Thoracic aorta (tissue), 2 donors: ENCODE measurements at regions not wholly inside any gene's neighbourhood (a gene's known extent, or its start where the extent isn't known, plus 50 kb on each side); places are given as distances from the start of the nearest gene placed in this dataset.

Experiments
- ATAC-seq: fragments of 150-250 bp; one replicate; pipeline ENCODE4 v1.8.0; 2017; ENCODE audit warnings: low read depth; ENCODE audit not compliant: insufficient number of reproducible peaks, low FRiP score
- DNase-seq: peaks from one replicate; pipeline ENCODE4 v3.0.0-alpha.2; 2020; ENCODE audit warnings: low spot score
- H3K27ac ChIP-seq, 2 donors: fragments of 200-600 bp; sonication (generic); 1 replicate in 1 of 2; 2 replicates in 1 of 2; pipeline ENCODE4 v1.5.1; 2016; ENCODE audit warnings: mild to moderate bottlenecking in 2 of 2, moderate library complexity in 2 of 2
- H3K27me3 ChIP-seq: fragments of 200-600 bp; sonication (generic); replicated peaks from 2 replicates; pipeline ENCODE4 v1.6.0; 2016; ENCODE audit warnings: mild to moderate bottlenecking; ENCODE audit not compliant: insufficient read depth
- H3K36me3 ChIP-seq: fragments of 200-600 bp; sonication (generic); one replicate; pipeline ENCODE4 v1.5.1; 2016
- H3K4me1 ChIP-seq, 2 donors: fragments of 200-600 bp; sonication (generic); 1 replicate in 1 of 2; 2 replicates in 1 of 2; pipeline versions ENCODE4 v1.5.1 to v1.6.0; 2016; ENCODE audit warnings: low read depth in 2 of 2, mild to moderate bottlenecking in 1 of 2; ENCODE audit not compliant: control insufficient read depth in 1 of 2
- H3K4me3 ChIP-seq: fragments of 200-600 bp; sonication (generic); 2 replicates; pipeline ENCODE4 v1.5.1; 2016; ENCODE audit warnings: mild to moderate bottlenecking
- H3K9me3 ChIP-seq: fragments of 200-600 bp; sonication (generic); 2 replicates; pipeline ENCODE4 v1.5.1; 2016
- CTCF ChIP-seq: fragments of 200-600 bp; sonication (generic); IDR thresholded peaks from one replicate; pipeline ENCODE4 v1.5.1; 2019; ENCODE audit warnings: antibody characterized with exemption

GRCh38 chr6:110037726-110038295 lies 59.7 kb downstream of the GPR6 start:
- TF ChIP-seq CTCF = no peak
- DNase-seq = no peak
- Histone ChIP-seq H3K36me3 (no peaks in the 10 kb centered on the region), H3K4me3 (no peak overlapping the region), H3K27ac (no peak overlapping the region), H3K9me3 (no peaks in the 10 kb centered on the region), H3K27me3 (no peaks in the 10 kb centered on the region), H3K4me1 (peaks cover 4 to 5% of the 10 kb centered on the region in 2 donors)
- ATAC-seq = no peak

DNA sequence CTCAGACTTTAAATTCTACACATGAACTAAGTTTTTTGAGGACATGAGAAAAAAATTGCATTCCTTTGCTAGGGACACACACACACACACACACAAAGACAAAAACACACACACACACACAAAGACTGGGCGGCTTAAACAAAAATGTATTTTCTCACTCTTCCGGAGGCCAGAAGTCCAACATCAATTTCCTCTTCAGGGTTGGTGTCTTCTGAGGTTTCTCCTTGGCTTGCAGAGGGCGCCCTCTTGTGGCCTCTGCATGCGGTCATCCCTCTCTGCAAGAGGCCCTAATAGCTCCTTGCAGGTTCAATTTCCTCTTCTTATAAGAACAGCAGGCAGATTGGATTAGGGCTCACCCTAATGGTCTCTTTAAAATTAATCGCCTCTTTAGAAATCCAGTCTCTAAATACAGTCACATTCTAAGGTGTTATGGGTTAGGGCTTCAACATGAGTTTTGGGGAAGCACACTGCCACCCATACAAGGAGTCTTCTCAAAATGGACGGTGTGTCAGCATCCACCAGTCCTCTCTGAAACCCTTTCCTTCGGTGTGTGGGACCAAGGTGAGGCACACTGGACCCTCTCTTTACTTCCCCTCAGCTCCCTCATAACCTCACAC lies 61.4 kb downstream of the GPR6 start:
- Histone ChIP-seq H3K4me1 (peaks cover 4 to 5% of the 10 kb centered on the region in 2 donors), H3K27me3 (no peaks in the 10 kb centered on the region), H3K4me3 (peak overlapping the region; percentile 65), H3K27ac (no peak overlapping the region), H3K9me3 (no peaks in the 10 kb centered on the region), H3K36me3 (no peaks in the 10 kb centered on the region)
- ATAC-seq (peak; percentile 87), DNase-seq (peak; percentile 44)
- TF ChIP-seq CTCF = peak; percentile 90

GRCh38 chr6:110039981-110040383 lies 61.9 kb downstream of the GPR6 start:
- no peaks in the 10 kb centered on the region for H3K36me3 ChIP-seq
- H3K27ac ChIP-seq = no peak overlapping the region
- H3K9me3 ChIP-seq = no peaks in the 10 kb centered on the region
- no peak for DNase-seq
- no peak for TF ChIP-seq CTCF
- peak overlapping the region; percentile 65 for H3K4me3 ChIP-seq
- H3K4me1 ChIP-seq = peaks cover 4 to 5% of the 10 kb centered on the region in 2 donors
- no peak for ATAC-seq
- no peaks in the 10 kb centered on the region for H3K27me3 ChIP-seq

DNA sequence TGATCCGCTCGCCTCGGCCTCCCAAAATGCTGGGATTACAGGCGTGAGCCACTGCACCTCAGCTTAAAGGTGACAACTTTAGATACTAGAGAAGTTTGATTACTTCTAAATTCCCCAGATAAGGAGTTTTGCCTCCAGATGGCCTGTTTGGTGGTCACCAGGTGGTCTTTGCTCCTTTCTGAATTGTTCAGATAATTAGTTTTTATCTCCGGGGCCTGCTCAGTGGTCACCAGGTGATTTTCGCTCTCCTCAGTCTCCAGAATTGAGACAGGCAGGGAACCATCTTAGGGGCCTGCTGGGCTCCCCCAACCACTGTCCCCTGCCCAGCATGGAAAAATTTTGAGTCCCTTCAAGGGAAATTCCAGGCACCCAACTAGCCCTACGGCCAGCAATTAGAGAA lies 62.6 kb downstream of the GPR6 start:
- no peak overlapping the region for H3K27ac ChIP-seq
- ATAC-seq (no peak), DNase-seq (no peak)
- no peaks in the 10 kb centered on the region for H3K36me3 ChIP-seq
- H3K4me3 ChIP-seq = no peak overlapping the region
- no peaks in the 10 kb centered on the region for H3K27me3 ChIP-seq
- peaks cover 4 to 5% of the 10 kb centered on the region in 2 donors for H3K4me1 ChIP-seq
- H3K9me3 ChIP-seq = no peaks in the 10 kb centered on the region
- no peak for TF ChIP-seq CTCF

GRCh38 chr6:110041126-110041525 lies 63.0 kb downstream of the GPR6 start:
- Histone ChIP-seq H3K27me3 (no peaks in the 10 kb centered on the region), H3K27ac (no peak overlapping the region), H3K4me1 (peaks cover 4 to 5% of the 10 kb centered on the region in 2 donors), H3K4me3 (no peak overlapping the region), H3K36me3 (no peaks in the 10 kb centered on the region), H3K9me3 (no peaks in the 10 kb centered on the region)
- no peak for TF ChIP-seq CTCF
- no peak for ATAC-seq
- DNase-seq = no peak
